Nephron progenitor cell (in vitro differentiated cells): ENCODE measurements at regions not wholly inside any gene's neighbourhood (a gene's known extent, or its start where the extent isn't known, plus 50 kb on each side); places are given as distances from the start of the nearest gene placed in this dataset.

ENCODE experiments used
- DNase-seq: peaks from one replicate; pipeline ENCODE4 v3.0.0; 2021
- H3K27ac Mint-ChIP-seq: 2 replicates; pipeline ENCODE4 v1.8.0; 2021; ENCODE audit warnings: mild to moderate bottlenecking, moderate library complexity, mixed read lengths
- H3K27me3 Mint-ChIP-seq: 2 replicates; pipeline ENCODE4 v1.8.0; 2021; ENCODE audit warnings: mild to moderate bottlenecking, low read depth, mixed read lengths; ENCODE audit not compliant: poor library complexity
- H3K36me3 Mint-ChIP-seq: 2 replicates; pipeline ENCODE4 v1.8.0; 2021; ENCODE audit warnings: low read depth, mixed read lengths
- H3K4me1 Mint-ChIP-seq: 2 replicates; pipeline ENCODE4 v1.8.0; 2021; ENCODE audit warnings: mixed read lengths
- H3K4me3 Mint-ChIP-seq: 2 replicates; pipeline ENCODE4 v1.8.0; 2021; ENCODE audit warnings: mild to moderate bottlenecking, moderate library complexity, mixed read lengths
- H3K9me3 Mint-ChIP-seq: 2 replicates; pipeline ENCODE4 v1.8.0; 2021; ENCODE audit warnings: mild to moderate bottlenecking, moderate library complexity, mixed read lengths
- CTCF ChIP-seq: fragments of 200-600 bp; sonication (generic); IDR thresholded peaks from 2 replicates; pipeline ENCODE4 v1.5.0; 2021; ENCODE audit warnings: antibody characterized with exemption

DNA sequence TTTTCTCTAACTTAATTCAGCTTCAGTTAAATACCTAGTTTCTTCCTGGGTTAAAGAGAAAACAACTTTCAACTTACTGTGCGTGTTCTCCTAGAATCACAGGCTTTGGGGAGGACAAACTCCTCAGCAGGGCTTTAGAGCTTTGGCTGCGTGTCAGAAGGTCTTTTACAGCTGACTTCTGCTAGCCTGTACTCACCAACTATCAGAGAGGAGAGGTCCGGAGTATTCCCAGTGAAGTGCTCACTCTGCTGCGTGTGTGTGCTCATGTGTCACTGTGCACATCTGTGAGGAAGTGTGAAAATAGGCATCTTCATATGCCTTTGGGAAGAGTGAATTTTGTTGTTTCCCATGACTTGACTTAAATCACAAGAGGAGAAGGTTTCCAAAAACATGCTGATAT lies 423.2 kb upstream of the SGCD start:
- H3K27me3 Mint-ChIP-seq: peaks cover 7% of the 10 kb centered on the region
- H3K4me3 Mint-ChIP-seq: no peak overlapping the region
- no peak for DNase-seq
- no peaks in the 10 kb centered on the region for H3K9me3 Mint-ChIP-seq
- H3K27ac Mint-ChIP-seq: no peak overlapping the region
- no peaks in the 10 kb centered on the region for H3K36me3 Mint-ChIP-seq
- no peaks in the 10 kb centered on the region for H3K4me1 Mint-ChIP-seq
- TF ChIP-seq CTCF: no peak

DNA sequence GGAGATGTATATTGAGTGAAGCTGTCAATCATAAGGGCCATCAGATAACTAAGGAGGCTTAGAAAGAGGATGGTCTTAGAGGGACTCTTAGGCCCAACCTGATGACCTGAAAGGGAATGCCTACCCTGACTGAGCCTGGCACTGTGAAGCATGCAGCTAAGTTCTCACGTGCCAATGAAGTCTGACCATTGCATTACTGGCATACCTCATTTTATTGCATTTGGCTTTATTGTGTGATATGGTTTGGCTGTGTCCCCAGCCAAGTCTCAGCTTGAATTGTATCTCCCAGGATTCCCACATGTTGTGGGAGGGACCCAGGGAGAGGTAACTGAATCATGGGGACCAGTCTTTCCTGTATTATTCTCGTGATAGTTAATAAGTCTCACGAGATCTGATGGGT lies 421.6 kb upstream of the SGCD start:
- no peak for DNase-seq
- no peaks in the 10 kb centered on the region for H3K36me3 Mint-ChIP-seq
- no peak overlapping the region for H3K27ac Mint-ChIP-seq
- no peak overlapping the region for H3K4me3 Mint-ChIP-seq
- peaks cover 9% of the 10 kb centered on the region for H3K27me3 Mint-ChIP-seq
- no peaks in the 10 kb centered on the region for H3K9me3 Mint-ChIP-seq
- no peaks in the 10 kb centered on the region for H3K4me1 Mint-ChIP-seq
- no peak for TF ChIP-seq CTCF

DNA sequence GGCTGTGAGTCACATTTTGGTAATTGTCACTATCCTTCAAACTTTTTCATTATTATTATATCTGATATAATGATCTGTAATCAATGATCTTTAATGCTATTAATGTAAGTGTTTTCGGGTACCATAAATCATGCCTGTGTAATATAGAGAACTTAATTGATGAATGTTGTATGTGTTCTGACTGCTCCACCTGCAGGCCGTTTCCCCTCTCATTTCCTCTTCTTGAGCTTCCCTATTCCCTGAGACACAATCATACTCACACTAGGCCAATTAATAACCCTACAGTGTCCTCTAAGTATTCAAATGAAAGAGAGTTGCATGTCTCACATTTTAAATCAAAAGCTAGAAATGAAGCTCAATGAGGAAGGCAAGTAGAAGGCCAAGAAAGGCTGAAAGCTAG lies 420.9 kb upstream of the SGCD start:
- no peak for DNase-seq
- H3K4me3 Mint-ChIP-seq: no peak overlapping the region
- no peak for TF ChIP-seq CTCF
- H3K27me3 Mint-ChIP-seq: peaks cover 9% of the 10 kb centered on the region
- H3K36me3 Mint-ChIP-seq: no peaks in the 10 kb centered on the region
- no peaks in the 10 kb centered on the region for H3K9me3 Mint-ChIP-seq
- no peak overlapping the region for H3K27ac Mint-ChIP-seq
- no peaks in the 10 kb centered on the region for H3K4me1 Mint-ChIP-seq

DNA sequence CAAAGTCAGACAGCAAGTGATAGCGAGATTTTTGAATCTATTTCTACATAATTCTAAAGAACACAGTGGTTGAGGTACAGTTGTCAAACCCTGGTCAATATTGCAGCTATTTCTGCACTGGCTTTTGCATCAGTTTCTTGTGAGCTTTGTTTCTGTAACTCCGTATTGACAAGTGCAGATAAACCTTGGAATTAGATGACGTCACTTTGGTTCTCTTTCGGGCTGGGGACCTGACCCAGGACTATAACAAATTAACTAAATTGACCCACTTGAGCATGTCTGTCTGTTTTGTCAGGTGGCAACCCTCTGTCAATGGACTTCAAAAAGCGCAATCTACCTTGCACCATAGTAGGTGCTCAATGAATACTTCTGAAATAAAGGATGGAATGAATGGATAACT lies 418.4 kb upstream of the SGCD start:
- no peak overlapping the region for H3K4me3 Mint-ChIP-seq
- no peak overlapping the region for H3K27ac Mint-ChIP-seq
- no peak for TF ChIP-seq CTCF
- H3K27me3 Mint-ChIP-seq: peaks cover 9% of the 10 kb centered on the region
- no peaks in the 10 kb centered on the region for H3K4me1 Mint-ChIP-seq
- no peaks in the 10 kb centered on the region for H3K9me3 Mint-ChIP-seq
- DNase-seq: no peak
- no peaks in the 10 kb centered on the region for H3K36me3 Mint-ChIP-seq

- TF ChIP-seq CTCF: no peak
- DNase-seq: no peak
- H3K4me3 Mint-ChIP-seq: no peak overlapping the region
- H3K9me3 Mint-ChIP-seq: no peaks in the 10 kb centered on the region
- H3K27me3 Mint-ChIP-seq: peaks cover 5% of the 10 kb centered on the region
- no peaks in the 10 kb centered on the region for H3K36me3 Mint-ChIP-seq
- H3K27ac Mint-ChIP-seq: no peak overlapping the region
- H3K4me1 Mint-ChIP-seq: no peaks in the 10 kb centered on the region
Measured at GRCh38 chr5:155912291-155912690, 414.7 kb upstream of the SGCD start.

GRCh38 chr5:155914766-155915165 lies 412.2 kb upstream of the SGCD start:
- no peaks in the 10 kb centered on the region for H3K9me3 Mint-ChIP-seq
- no peak for TF ChIP-seq CTCF
- DNase-seq: no peak
- no peaks in the 10 kb centered on the region for H3K36me3 Mint-ChIP-seq
- H3K27ac Mint-ChIP-seq: no peak overlapping the region
- H3K4me3 Mint-ChIP-seq: no peak overlapping the region
- no peaks in the 10 kb centered on the region for H3K4me1 Mint-ChIP-seq
- H3K27me3 Mint-ChIP-seq: peaks cover 3% of the 10 kb centered on the region
